ENCODE measurements at regions not wholly inside any gene's neighbourhood (a gene's known extent, or its start where the extent isn't known, plus 50 kb on each side); places are given as distances from the start of the nearest gene placed in this dataset.

- whole genome bisulfite sequencing, 2 donors (ENCODE audit: low coverage in 1 of 2) = 96 to 98% methylated on average over 7 to 10 of the region's 10 CpGs
- Histone ChIP-seq H3K9me3 (no peaks in the 10 kb centered on the region), H3K4me3 (no peak overlapping the region), H3K36me3 (no peaks in the 10 kb centered on the region), H3K27ac (no peak overlapping the region), H3K4me1 (no peaks in the 10 kb centered on the region), H3K27me3 (no peaks in the 10 kb centered on the region)
- DNase-seq = no peak
- in situ Hi-C loops (cut with MboI; ENCODE audit: low pct_ligation_motif_present in 1 of 4, low pct_unique_long_range_greater_than_20kb in 1 of 4, low sequenced_read_pairs in 3 of 4) (no loop called here), intact Hi-C loops (cut with DNase I; ENCODE audit: low total_unique reads) (no loop called here)
- TF ChIP-seq POLR2A (IDR thresholded peaks at IDR 0.05) (no peak), CTCF (IDR thresholded peaks at IDR 0.05) (no peak), POLR2AphosphoS5 (IDR thresholded peaks at IDR 0.05) (no peak), EP300 (IDR thresholded peaks at IDR 0.05; ENCODE audit: low read depth) (no peak)
Measured at GRCh38 chr1:178621822-178622221, 103.2 kb upstream of the RALGPS2 start.

GRCh38 chr1:178625695-178626094 is 99.3 kb upstream of the RALGPS2 start:
- H3K4me3 ChIP-seq = no peak overlapping the region
- no peak for DNase-seq
- no peaks in the 10 kb centered on the region for H3K9me3 ChIP-seq
- intact Hi-C loops (cut with DNase I; ENCODE audit: low total_unique reads) (no loop called here), in situ Hi-C loops (cut with MboI; ENCODE audit: low pct_ligation_motif_present in 1 of 4, low pct_unique_long_range_greater_than_20kb in 1 of 4, low sequenced_read_pairs in 3 of 4) (no loop called here)
- H3K36me3 ChIP-seq = no peaks in the 10 kb centered on the region
- H3K4me1 ChIP-seq = no peaks in the 10 kb centered on the region
- TF ChIP-seq POLR2AphosphoS5 (IDR thresholded peaks at IDR 0.05) (no peak), EP300 (IDR thresholded peaks at IDR 0.05; ENCODE audit: low read depth) (no peak), CTCF (IDR thresholded peaks at IDR 0.05) (no peak)
- WGBS, 2 donors (ENCODE audit: low coverage in 1 of 2) = 0 to 23% methylated on average over 1 of the region's 1 CpG
- H3K27ac ChIP-seq = no peak overlapping the region
- no peaks in the 10 kb centered on the region for H3K27me3 ChIP-seq

GRCh38 chr1:178627037-178627436 is 98.0 kb upstream of the RALGPS2 start:
- Histone ChIP-seq H3K4me1 (no peaks in the 10 kb centered on the region), H3K4me3 (no peak overlapping the region), H3K27me3 (no peaks in the 10 kb centered on the region), H3K27ac (no peak overlapping the region), H3K36me3 (no peaks in the 10 kb centered on the region), H3K9me3 (no peaks in the 10 kb centered on the region)
- no peak for DNase-seq
- in situ Hi-C loops (cut with MboI; ENCODE audit: low pct_ligation_motif_present in 1 of 4, low pct_unique_long_range_greater_than_20kb in 1 of 4, low sequenced_read_pairs in 3 of 4) (no loop called here), intact Hi-C loops (cut with DNase I; ENCODE audit: low total_unique reads) (no loop called here)
- TF ChIP-seq EP300 (IDR thresholded peaks at IDR 0.05; ENCODE audit: low read depth) = no peak
- no peak for TF ChIP-seq POLR2A (IDR thresholded peaks at IDR 0.05)
- TF ChIP-seq POLR2AphosphoS5 (IDR thresholded peaks at IDR 0.05) = no peak
- whole genome bisulfite sequencing, 2 donors (ENCODE audit: low coverage in 1 of 2) = 97% methylated on average over 2 of the region's 2 CpGs; no CpG with 5 or more reads in 1 of the 2 donors

GRCh38 chr1:178628637-178629251 is 96.3 kb upstream of the RALGPS2 start:
- Histone ChIP-seq H3K9me3 (no peaks in the 10 kb centered on the region), H3K27ac (peak overlapping the region in 1 of 4 donors; percentile 41), H3K4me3 (no peak overlapping the region), H3K4me1 (no peaks in the 10 kb centered on the region), H3K27me3 (no peaks in the 10 kb centered on the region), H3K36me3 (no peaks in the 10 kb centered on the region)
- in situ Hi-C loops (cut with MboI; ENCODE audit: low pct_ligation_motif_present in 1 of 4, low pct_unique_long_range_greater_than_20kb in 1 of 4, low sequenced_read_pairs in 3 of 4) = no loop called here
- TF ChIP-seq EP300 (IDR thresholded peaks at IDR 0.05; ENCODE audit: low read depth) = no peak
- no peak for TF ChIP-seq POLR2AphosphoS5 (IDR thresholded peaks at IDR 0.05)
- no peak for TF ChIP-seq CTCF (IDR thresholded peaks at IDR 0.05)
- no peak for TF ChIP-seq POLR2A (IDR thresholded peaks at IDR 0.05)
- no peak for DNase-seq
- intact Hi-C loops (cut with DNase I; ENCODE audit: low total_unique reads) = no loop called here
- WGBS, 2 donors (ENCODE audit: low coverage in 1 of 2) = 81 to 92% methylated on average over 2 of the region's 2 CpGs
